PC-9 (cell line): ENCODE measurements at regions not wholly inside any gene's neighbourhood (a gene's known extent, or its start where the extent isn't known, plus 50 kb on each side); places are given as distances from the start of the nearest gene placed in this dataset.

Source experiments
- CTCF ChIP-seq: fragments of 200-600 bp; sonication (generic); conservative IDR thresholded peaks from 2 replicates; pipeline ENCODE4 v1.6.1; 2017; ENCODE audit warnings: mixed run types, antibody characterized with exemption, mild to moderate bottlenecking, moderate library complexity
- EZH2 ChIP-seq: fragments of 200-600 bp; sonication (generic); IDR thresholded peaks from 2 replicates; pipeline ENCODE4 v1.8.0; 2017; ENCODE audit warnings: antibody characterized with exemption, low read depth

GRCh38 chr10:29946953-29947700, 112.3 kb downstream of the JCAD start:
- no peak for TF ChIP-seq CTCF
- no peak for TF ChIP-seq EZH2
